H9 (cell line): ENCODE measurements at regions not wholly inside any gene's neighbourhood (a gene's known extent, or its start where the extent isn't known, plus 50 kb on each side); places are given as distances from the start of the nearest gene placed in this dataset.

Experiments used
- DNase-seq: peaks from one replicate; pipeline ENCODE4 v3.0.0-alpha.2; 2017
- H2AFZ ChIP-seq: one replicate; pipeline ENCODE4 v1.6.1; 2013; ENCODE audit warnings: mild to moderate bottlenecking, low read length, control low read depth, moderate library complexity
- H2AK5ac ChIP-seq: 2 replicates; pipeline ENCODE4 v1.6.1; 2013; ENCODE audit warnings: low read length, control low read depth, mixed read lengths; ENCODE audit not compliant: insufficient read length
- H2BK120ac ChIP-seq: one replicate; pipeline ENCODE4 v1.6.1; 2013; ENCODE audit warnings: low read depth, mild to moderate bottlenecking, low read length, control low read depth, inconsistent platforms; ENCODE audit not compliant: poor library complexity, severe bottlenecking
- H2BK12ac ChIP-seq: 2 replicates; pipeline ENCODE4 v1.6.1; 2013; ENCODE audit warnings: low read length, control low read depth, mixed read lengths, low read depth; ENCODE audit not compliant: insufficient read length
- H2BK15ac ChIP-seq: 2 replicates; pipeline ENCODE4 v1.6.1; 2013; ENCODE audit warnings: low read depth, low read length, control low read depth
- H2BK20ac ChIP-seq: one replicate; pipeline ENCODE4 v1.6.1; 2013; ENCODE audit warnings: low read depth, mild to moderate bottlenecking, low read length, control low read depth, inconsistent platforms; ENCODE audit not compliant: poor library complexity, severe bottlenecking
- H2BK5ac ChIP-seq: 2 replicates; pipeline ENCODE4 v1.6.1; 2013; ENCODE audit warnings: low read length, control low read depth, mixed read lengths; ENCODE audit not compliant: insufficient read length
- H3K14ac ChIP-seq: 2 replicates; pipeline ENCODE4 v1.6.1; 2013; ENCODE audit warnings: low read length, control low read depth; ENCODE audit not compliant: insufficient read depth
- H3K18ac ChIP-seq: 2 replicates; pipeline ENCODE4 v1.6.1; 2013; ENCODE audit warnings: low read depth, mild to moderate bottlenecking, mixed read lengths, low read length, control low read depth; ENCODE audit not compliant: insufficient read length
- H3K23ac ChIP-seq: 2 replicates; pipeline ENCODE4 v1.6.1; 2013; ENCODE audit warnings: low read length, control low read depth, mixed read lengths, low read depth; ENCODE audit not compliant: insufficient read length
- H3K23me2 ChIP-seq: 2 replicates; pipeline ENCODE4 v1.6.1; 2013; ENCODE audit warnings: low read depth, mild to moderate bottlenecking, mixed read lengths, low read length, control low read depth; ENCODE audit not compliant: insufficient read length, poor library complexity, severe bottlenecking
- H3K27ac ChIP-seq: 2 replicates; pipeline ENCODE4 v1.5.1; 2013; ENCODE audit warnings: low read length, control low read depth, mixed read lengths, low read depth; ENCODE audit not compliant: insufficient read length
- H3K27me3 ChIP-seq: 2 replicates; pipeline ENCODE4 v1.6.1; 2013; ENCODE audit warnings: low read length, control low read depth, inconsistent platforms; ENCODE audit not compliant: insufficient read depth
- H3K4ac ChIP-seq: 2 replicates; pipeline ENCODE4 v1.6.1; 2013; ENCODE audit warnings: low read depth, mild to moderate bottlenecking, control low read depth, inconsistent platforms, low read length, moderate library complexity
- H3K4me1 ChIP-seq: 2 replicates; pipeline ENCODE4 v1.6.1; 2013; ENCODE audit warnings: low read length, control low read depth, inconsistent platforms; ENCODE audit not compliant: insufficient read depth
- H3K4me2 ChIP-seq: 2 replicates; pipeline ENCODE4 v1.6.1; 2013; ENCODE audit warnings: low read length, control low read depth, mixed read lengths; ENCODE audit not compliant: insufficient read length, insufficient read depth
- H3K56ac ChIP-seq: 2 replicates; pipeline ENCODE4 v1.6.1; 2013; ENCODE audit warnings: low read depth, mild to moderate bottlenecking, mixed read lengths, low read length, control low read depth; ENCODE audit not compliant: insufficient read length
- H3K79me1 ChIP-seq: 2 replicates; pipeline ENCODE4 v1.6.1; 2013; ENCODE audit warnings: low read depth, mild to moderate bottlenecking, moderate library complexity, low read length, control low read depth, inconsistent platforms; ENCODE audit not compliant: insufficient read depth, poor library complexity, severe bottlenecking
- H3K79me2 ChIP-seq: 2 replicates; pipeline ENCODE4 v1.6.1; 2013; ENCODE audit warnings: low read length, control low read depth, inconsistent platforms; ENCODE audit not compliant: insufficient read depth
- H3K9ac ChIP-seq: 2 replicates; pipeline ENCODE4 v1.6.1; 2013; ENCODE audit warnings: low read length, control low read depth, mixed read lengths; ENCODE audit not compliant: insufficient read length; ENCODE audit errors: extremely low read depth
- H3K9me3 ChIP-seq: one replicate; pipeline ENCODE4 v1.6.1; 2013; ENCODE audit warnings: low read depth, low read length, inconsistent platforms; ENCODE audit not compliant: control insufficient read depth
- H3T11ph ChIP-seq: one replicate; pipeline ENCODE4 v1.6.1; 2013; ENCODE audit warnings: mild to moderate bottlenecking, low read length, control low read depth, inconsistent platforms
- H4K20me1 ChIP-seq: one replicate; pipeline ENCODE4 v1.6.1; 2013; ENCODE audit not compliant: control insufficient read depth, insufficient read length, insufficient read depth
- H4K5ac ChIP-seq: 2 replicates; pipeline ENCODE4 v1.6.1; 2013; ENCODE audit warnings: low read depth, mild to moderate bottlenecking, mixed read lengths, low read length, control low read depth; ENCODE audit not compliant: insufficient read length
- H4K8ac ChIP-seq: replicated peaks from 2 replicates; pipeline ENCODE4 v1.6.1; 2013; ENCODE audit warnings: low read length, control low read depth, mixed read lengths, low read depth; ENCODE audit not compliant: insufficient read length
- H4K91ac ChIP-seq: 2 replicates; pipeline ENCODE4 v1.6.1; 2013; ENCODE audit warnings: low read depth, mild to moderate bottlenecking, moderate library complexity, mixed read lengths, low read length, control low read depth; ENCODE audit not compliant: insufficient read length
- H3K27ac Mint-ChIP-seq, 3 experiments: 2 replicates in 2 of 3; 3 replicates in 1 of 3; pipeline ENCODE4 v1.8.0; 2020 to 2021; ENCODE audit warnings: mixed read lengths in 3 of 3, mild to moderate bottlenecking in 1 of 3, moderate library complexity in 1 of 3
- H3K27me3 Mint-ChIP-seq: 2 replicates; pipeline ENCODE4 v1.8.0; 2021; ENCODE audit warnings: low read depth, mild to moderate bottlenecking, moderate library complexity, mixed read lengths
- H3K36me3 Mint-ChIP-seq, 3 experiments: 2 replicates in 2 of 3; 3 replicates in 1 of 3; pipeline ENCODE4 v1.8.0; 2020 to 2021; ENCODE audit warnings: low read depth in 3 of 3, mixed read lengths in 3 of 3; ENCODE audit not compliant: insufficient read depth in 1 of 3
- H3K4me1 Mint-ChIP-seq, 2 experiments: 2 replicates each; pipeline ENCODE4 v1.8.0; 2020; ENCODE audit warnings: mixed read lengths in 2 of 2
- H3K4me3 Mint-ChIP-seq, 2 experiments: 2 replicates in 1 of 2; 3 replicates in 1 of 2; pipeline ENCODE4 v1.8.0; 2020 to 2021; ENCODE audit warnings: mild to moderate bottlenecking in 2 of 2, mixed read lengths in 2 of 2, moderate library complexity in 1 of 2
- H3K9me3 Mint-ChIP-seq, 2 experiments: 2 replicates in 1 of 2; 3 replicates in 1 of 2; pipeline ENCODE4 v1.8.0; 2020; ENCODE audit warnings: mild to moderate bottlenecking in 2 of 2, mixed read lengths in 2 of 2, moderate library complexity in 1 of 2
- WGBS: extraction: QIAGEN DNeasy Blood & Tissue Kit; methylation state at CpG from one replicate; pipeline ENCODE4 v1.1.7; 2013; ENCODE audit warnings: missing lambda C conversion rate, low lambda C conversion rate, mixed read lengths; ENCODE audit not compliant: insufficient read length; ENCODE audit errors: extremely low coverage; 5-methylcytosine and 5-hydroxymethylcytosine counted together
- TF ChIP-seq, protein P1 (sequence below): fragments of 200-600 bp; sonication (generic); conservative IDR thresholded peaks from 3 replicates; pipeline ENCODE4 v1.8.0; 2021; ENCODE audit warnings: antibody characterized with exemption, mild to moderate bottlenecking

DNA sequence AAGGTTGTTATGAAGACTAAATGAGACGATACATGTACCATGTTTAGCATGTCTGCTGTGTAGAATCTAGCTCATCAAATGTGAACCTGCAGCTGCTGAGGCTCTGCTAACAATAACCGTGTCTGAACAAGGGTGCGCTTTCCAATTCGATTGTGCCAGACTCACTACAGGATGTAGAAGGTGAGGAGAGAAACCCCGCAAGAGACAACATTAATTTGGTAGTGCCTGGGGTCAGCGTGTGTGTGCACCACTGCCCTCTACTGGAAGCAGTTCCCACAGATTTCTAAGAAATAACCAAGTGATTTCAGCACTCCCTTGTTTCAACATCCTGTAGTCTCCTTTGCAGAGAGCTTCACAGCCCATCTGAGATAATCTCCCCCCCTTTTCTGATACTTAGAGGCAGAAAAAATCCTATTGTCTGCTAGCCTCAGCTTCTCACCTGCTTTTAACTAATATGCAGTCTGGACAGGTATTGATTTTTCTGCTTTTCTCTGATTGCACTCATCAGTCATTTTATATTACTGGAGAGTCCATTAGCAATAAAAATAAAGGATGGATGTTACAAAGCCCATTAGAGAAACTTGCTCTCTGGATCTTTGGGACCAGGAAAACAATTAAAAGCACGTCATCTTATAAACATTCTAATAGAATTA lies 96.7 kb upstream of the BACH2 start:
- Histone ChIP-seq H4K8ac (no peak overlapping the region), H2BK15ac (no peak overlapping the region), H3T11ph (no peak overlapping the region), H4K20me1 (no peaks in the 10 kb centered on the region), H3K14ac (no peak overlapping the region), H3K4ac (no peak overlapping the region), H3K23ac (no peak overlapping the region), H2BK5ac (no peak overlapping the region), H3K4me1 (0 out of 2 replicates have a peak, but pooled peaks cover 2% of the 10 kb centered on the region), H2AFZ (no peak overlapping the region), H3K23me2 (no peaks in the 10 kb centered on the region), H4K91ac (no peak overlapping the region), H3K27ac (no peak overlapping the region), H2BK120ac (no peak overlapping the region), H4K5ac (no peak overlapping the region), H3K18ac (no peak overlapping the region), H2BK20ac (no peak overlapping the region), H3K79me2 (no peaks in the 10 kb centered on the region), H3K56ac (no peak overlapping the region), H2BK12ac (no peak overlapping the region), H3K9ac (no peak overlapping the region), H3K79me1 (no peaks in the 10 kb centered on the region), H3K27me3 (no peaks in the 10 kb centered on the region), H3K4me2 (no peak overlapping the region), H2AK5ac (no peak overlapping the region), H3K9me3 (no peaks in the 10 kb centered on the region)
- no CpG with 5 or more reads among the region's 7 CpGs for WGBS
- Mint-ChIP-seq H3K27me3 (peaks cover 2% of the 10 kb centered on the region; the same call in 1 of the 2 replicates), H3K4me3 (no peak overlapping the region), H3K9me3 (no peaks in the 10 kb centered on the region), H3K36me3 (no peaks in the 10 kb centered on the region), H3K27ac (no peak overlapping the region; a peak in 1 of 7 replicates), H3K4me1 (peaks cover 18 to 23% of the 10 kb centered on the region in 2 experiments)
- TF ChIP-seq, protein P1, sequence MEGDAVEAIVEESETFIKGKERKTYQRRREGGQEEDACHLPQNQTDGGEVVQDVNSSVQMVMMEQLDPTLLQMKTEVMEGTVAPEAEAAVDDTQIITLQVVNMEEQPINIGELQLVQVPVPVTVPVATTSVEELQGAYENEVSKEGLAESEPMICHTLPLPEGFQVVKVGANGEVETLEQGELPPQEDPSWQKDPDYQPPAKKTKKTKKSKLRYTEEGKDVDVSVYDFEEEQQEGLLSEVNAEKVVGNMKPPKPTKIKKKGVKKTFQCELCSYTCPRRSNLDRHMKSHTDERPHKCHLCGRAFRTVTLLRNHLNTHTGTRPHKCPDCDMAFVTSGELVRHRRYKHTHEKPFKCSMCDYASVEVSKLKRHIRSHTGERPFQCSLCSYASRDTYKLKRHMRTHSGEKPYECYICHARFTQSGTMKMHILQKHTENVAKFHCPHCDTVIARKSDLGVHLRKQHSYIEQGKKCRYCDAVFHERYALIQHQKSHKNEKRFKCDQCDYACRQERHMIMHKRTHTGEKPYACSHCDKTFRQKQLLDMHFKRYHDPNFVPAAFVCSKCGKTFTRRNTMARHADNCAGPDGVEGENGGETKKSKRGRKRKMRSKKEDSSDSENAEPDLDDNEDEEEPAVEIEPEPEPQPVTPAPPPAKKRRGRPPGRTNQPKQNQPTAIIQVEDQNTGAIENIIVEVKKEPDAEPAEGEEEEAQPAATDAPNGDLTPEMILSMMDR: peak; percentile 86
- DNase-seq: peak; percentile 67
